ENCODE measurements at regions not wholly inside any gene's neighbourhood (a gene's known extent, or its start where the extent isn't known, plus 50 kb on each side); places are given as distances from the start of the nearest gene placed in this dataset.
"Not testable (repeated sequence)": the region's sequence is repeated elsewhere in the genome, so short reads cannot be mapped to it uniquely, and the experiment has no call there.

DNA sequence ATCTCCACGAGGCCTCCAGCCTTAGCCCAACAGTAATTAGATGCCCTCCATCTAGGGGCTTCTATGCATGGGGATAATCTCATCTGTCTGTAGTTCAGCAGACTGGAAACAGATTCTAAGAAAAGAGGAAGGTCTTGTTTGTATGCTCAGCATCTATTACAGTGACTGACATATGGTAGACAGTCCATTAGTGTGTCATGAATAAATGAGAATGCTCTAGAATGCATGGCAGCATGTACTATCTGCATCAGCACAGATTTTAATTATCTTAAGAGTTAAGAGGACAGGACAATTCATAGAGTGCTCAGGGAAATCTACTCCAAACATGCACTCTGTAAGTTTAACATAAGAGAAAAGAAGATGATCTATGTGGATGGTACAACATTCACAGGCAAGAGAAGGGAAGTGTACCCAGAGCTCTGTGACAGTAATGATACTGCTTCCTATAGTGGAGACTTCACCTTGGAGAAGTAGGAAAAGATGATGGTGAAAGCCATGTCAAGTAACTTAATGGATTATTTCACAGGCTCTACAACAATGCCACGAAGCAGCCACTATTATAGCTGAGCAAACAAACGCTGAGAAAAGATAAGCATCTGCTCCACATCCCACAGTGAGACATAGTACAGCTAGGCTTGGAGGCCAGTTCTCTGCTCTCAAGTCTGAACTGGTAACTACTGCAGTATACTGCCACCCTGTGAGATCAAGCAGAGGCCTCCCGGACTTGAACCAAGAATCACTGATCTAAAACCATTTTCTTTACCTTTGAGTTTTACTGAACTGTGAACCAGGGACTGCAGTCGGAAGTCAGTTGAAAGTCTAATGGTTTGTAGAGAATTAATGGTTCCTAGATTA, 309.2 kb upstream of the SPTLC3 start:
- no peak for DNase-seq

DNA sequence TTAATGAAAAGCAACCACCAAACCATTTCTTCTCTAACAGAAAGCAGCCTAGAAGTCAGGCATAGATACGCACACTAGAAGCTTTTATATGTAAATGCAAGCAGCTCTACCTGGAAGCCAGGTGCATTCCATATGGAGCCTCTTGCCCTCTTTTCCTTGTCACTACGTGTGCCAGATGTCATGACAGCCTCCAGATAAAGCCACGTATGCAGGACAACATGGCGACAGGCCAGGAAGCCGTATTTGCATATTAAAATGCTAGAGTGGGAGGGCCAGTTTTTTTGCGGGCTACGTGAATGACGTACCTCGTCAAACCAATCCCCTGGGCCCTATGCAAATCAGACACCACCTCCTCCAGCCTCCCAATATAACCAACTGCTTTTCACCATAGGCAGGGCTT, 308.1 kb upstream of the SPTLC3 start:
- DNase-seq, result no peak

DNA sequence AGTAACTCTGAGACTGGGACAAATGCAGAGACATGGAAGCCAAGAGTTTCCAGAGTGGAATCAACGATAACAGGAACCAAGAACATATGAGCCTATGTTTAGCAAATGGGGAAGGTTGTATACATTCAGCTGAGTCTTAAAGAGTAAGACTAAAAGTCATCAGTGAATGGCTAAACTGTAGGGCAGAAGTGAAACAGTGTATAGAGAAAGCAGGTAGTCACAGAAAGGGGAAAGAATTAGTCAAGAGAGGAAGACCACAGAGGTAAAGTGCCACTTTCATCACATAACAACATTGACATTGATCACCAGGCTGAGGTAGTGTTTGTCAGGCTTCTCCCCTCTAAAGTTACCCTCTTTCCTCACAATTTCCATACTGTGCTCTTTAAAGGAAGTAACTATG, 306.5 kb upstream of the SPTLC3 start:
- DNase-seq, result no peak

DNA sequence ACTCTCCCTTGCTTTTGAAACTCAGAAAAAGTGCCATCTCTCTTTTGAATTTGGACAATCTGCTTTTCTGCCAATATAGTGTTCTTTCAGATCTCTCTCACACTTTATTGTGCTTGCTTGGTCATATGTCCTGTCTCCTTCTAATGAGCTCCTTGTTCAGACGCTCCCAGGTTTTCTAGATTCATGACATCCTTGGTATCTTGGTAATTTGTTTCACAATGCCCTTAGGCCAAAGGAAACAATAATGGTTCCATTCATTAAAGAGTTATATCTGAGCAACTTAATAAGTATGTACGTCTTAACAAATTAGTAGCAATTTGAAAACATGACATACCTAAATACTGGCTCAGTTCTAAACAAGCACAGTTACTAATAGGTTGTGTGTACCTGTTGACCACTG, 293.4 kb upstream of the SPTLC3 start:
- DNase-seq, result no peak

DNA sequence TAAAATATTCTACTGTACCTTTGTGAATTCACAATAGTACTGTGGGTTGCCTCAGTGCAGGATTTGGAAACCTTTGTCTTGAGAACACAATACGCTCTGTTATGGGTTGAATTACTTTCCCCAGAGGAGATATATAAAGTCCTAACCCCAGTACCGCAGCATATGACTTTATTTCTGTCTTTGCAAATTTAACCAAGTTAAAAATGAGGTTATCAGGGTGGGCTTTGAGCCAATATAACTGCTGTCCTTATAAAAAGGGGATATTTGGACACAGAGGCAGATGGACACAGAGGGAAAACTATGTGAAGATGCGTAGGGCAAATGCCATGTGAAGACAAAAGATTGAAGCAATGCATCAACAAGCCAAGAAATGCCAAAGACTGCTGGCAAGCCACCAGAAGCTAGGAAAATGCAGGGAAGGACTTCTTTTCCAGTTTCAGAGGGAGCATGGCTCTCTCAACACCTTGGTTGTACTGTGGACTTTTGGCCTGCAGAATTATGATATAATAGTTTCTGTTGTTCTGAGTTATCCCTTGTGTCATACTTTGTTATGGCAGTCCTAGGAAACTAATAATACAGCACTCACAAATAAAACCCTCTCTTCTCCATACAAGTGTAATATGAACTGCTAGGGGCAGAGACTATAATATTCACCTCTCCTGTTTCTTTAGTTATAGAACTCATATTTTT, 292.6 kb upstream of the SPTLC3 start:
- no peak for DNase-seq

DNA sequence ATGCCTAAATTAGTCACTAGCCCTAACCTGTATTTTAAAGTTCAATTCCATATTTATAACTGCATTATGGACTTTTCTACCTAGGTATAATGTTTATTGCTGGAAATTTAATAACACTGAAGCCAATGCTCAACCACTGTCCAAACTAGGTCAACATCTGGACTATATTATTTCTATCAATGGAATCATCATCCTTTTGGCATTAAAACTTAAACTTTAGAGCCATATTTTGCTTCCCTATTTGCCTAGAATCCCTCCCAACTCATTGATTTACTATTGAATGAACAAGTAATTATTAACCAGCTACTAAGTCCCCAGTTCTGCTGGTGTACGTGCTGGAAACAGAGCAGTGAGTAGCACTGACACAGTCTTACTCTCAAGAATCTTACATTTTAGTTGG, 291.7 kb upstream of the SPTLC3 start:
- no peak for DNase-seq

DNA sequence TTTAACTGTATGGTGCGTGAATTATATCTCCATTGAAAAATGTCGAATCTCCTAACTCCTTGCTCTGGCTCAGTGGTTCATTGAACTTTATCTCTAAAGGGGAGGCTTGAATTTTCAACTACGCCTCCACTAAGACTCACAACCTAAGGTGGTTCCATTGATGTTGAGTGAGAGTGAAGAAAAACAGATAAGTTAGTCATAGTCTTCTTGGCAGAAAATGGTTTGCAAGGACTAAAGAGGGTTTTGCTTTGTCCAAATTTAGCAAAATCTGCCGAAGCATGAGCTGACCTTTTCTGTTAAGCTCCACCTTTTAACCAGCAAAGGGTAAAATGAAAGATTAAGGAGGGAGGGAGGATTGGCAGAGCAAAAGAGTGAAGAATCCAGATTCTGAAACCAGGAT, 290.2 kb upstream of the SPTLC3 start:
- DNase-seq, result no peak

DNA sequence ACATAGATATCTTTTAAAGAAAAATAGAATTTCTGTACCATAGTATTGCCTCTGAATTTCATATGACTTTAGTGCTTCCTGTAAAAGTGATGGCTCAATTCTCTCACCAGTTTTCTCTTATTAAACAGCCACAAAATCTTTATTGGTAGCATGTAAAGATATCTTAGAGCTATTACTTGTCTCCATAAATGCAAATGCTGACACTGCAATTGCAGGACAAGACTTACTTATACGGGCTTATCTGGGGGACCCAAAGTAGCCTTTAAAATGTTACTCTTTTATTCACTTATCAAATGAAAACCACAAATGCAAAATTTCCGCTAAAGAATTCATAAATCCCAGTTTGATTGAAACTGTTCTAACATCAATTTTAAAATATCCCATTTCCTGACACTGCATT, 287.1 kb upstream of the SPTLC3 start:
- no peak for DNase-seq

DNA sequence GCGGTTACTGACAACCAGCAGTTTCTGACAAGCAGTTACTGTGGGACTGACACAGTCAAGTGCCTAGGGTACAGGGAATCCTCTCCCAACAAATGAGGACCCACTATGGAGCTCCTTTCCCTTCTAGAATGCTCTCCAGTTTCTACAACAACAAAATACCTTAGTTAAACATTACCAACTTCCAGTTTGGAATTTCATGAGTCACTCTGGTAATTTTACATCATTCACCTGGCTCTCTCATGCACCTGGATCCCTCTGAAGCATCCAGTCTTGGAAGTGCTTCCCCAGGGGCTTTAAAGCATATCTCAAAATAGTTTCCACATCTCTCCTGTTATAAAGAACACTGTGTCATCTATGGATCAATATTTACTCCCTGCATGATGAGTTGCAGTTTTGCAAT, 286.7 kb upstream of the SPTLC3 start:
- DNase-seq, result no peak

DNA sequence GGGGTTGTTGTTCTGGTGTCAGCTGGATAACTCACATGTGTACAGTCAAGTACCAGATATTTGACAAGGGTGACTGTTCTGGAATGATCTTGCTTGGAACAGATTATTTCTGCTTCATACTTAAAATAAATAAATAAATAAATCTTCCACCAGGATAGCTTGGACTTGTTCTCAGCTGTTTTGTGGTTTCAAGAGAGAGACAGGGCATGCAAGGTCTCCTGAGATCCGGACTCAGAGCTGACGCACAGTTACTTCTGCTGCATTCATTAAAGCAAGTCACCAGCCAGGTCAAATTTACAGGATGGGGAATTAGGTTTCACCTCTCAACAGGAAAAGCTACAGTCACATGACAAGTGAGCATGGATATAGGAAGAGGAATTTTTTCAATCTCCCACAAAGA, 285.0 kb upstream of the SPTLC3 start:
- DNase-seq, result no peak

DNA sequence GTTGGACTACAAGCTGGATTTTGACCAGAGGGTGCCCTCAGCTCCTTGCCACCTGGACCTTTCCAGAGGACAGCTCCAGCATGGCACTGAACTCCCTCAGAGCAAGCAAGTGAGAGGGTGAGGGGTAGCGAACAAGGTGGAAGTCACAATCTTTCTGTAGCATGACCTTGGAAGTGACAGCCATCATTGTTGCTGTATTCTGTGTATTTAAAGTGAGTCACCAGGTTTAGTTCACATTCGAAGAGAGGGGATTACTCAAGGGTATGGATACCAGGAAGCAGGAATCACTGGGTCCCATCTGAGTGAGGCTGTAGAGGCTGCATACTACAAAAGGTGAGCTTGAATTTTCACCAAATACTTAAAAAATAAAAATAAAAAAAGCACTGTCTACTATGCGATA, 280.0 kb upstream of the SPTLC3 start:
- DNase-seq, result no peak

DNA sequence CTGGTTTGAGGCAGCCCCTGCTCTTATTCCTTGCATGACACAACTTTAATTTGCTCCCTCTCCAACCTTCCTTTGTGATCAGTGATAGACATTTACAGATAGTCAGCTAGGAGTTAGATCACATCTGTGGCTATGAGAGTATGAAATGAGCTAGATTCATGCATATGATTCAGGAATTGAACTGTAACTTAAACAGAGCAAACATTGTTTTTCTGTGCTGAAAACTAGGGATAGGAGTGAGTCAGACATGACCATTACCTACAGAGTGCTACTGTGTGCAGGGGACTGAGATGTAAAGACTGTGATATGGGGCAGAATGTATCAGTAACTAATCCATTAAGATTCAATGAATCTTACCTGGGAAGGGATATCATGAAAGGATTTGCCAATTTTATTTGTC, 279.4 kb upstream of the SPTLC3 start:
- DNase-seq, result no peak

DNA sequence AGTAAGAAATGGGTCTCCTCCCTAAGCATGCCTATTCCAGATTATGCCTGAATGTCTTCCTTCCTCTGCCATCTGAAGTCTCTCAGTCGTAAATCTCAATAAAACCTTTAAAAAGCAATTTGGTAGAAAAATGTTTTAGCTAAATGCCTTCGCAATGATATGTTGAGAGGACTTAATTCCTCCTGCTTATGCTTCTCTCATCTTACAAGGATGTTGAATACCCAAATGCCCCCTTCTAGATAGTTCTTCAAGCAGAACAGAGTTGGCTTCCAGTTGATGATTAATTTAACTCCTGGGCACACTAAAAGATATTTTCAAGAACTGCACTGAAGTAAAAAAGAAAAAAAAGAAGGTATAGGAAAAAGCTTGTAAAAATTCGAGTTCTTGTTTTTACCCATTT, 275.0 kb upstream of the SPTLC3 start:
- no peak for DNase-seq

DNA sequence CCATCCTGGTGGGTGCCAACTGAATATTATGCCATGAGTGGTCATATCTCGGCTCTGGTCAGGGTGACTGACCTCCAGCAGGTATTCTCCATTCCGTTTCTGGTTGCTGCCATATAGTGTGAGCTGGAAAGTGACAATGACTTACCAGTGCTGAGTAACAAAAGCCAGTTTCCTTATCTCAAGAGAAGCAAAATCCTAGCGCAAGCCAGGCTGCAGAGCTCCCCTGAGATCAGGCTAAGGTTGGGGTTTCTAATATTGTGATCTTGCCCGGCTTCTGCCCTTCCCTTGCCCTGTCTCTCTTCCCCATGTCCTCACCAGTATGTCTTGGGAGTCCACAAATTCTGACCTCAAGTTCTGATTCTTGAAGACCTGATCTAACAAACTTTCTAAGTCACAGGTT, 271.3 kb upstream of the SPTLC3 start:
- DNase-seq, result no peak

DNA sequence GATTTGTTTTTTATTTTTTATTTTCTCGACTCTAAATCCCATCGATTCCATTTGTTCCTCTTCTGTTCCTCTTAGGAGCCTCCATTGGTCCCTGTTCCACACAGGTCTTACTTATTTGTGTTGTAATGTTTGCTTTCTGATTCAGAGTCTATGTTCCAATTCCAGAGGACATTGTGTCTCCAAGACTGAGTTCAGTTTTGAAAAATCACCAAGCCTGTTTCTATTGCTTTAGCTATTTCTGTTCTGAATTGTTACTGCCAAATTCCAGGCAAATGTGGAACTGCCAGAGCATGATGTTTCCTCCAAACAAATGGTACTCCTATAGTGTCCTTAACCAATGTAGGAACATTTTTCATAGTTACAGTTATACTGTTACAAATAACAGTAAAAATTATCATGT, 270.9 kb upstream of the SPTLC3 start:
- DNase-seq, result no peak

DNA sequence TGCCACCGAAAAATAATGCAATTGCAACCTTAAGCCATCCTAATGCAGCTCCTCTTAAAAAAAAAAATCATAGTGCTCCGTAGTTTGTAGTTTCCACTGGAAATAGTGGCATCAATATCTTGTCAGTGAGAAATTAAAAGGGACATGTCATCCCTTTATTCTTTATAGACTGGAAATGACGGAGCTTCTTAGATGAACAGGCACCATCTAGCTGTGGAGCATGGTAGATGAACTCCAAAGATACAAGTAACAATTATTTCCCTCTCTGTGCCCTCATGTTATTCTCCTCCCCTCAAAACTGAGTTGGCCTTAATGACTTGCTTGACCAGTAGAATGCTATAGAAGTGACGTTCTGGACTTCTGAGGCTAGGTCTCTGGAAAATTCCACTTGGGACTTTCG, 268.1 kb upstream of the SPTLC3 start:
- no peak for DNase-seq

DNA sequence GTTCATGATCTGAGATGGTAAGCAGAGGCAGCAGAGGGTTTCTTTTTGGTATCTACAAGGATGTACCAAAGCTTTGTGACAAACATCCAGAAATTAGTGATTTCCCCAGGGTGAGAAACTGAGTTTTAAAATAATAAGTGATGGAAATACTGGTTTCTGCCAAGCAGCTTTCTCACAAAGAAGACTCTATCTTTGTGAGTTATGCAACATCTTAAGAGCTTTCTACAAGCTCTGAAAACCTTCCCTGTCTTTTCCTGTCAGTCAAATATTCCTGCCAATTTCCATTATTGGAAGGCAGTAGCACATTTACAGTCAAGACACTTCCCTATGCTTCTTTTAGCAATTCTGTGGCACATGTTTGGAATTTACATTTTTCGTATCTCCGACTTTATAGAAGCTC, 264.7 kb upstream of the SPTLC3 start:
- no peak for DNase-seq

DNA sequence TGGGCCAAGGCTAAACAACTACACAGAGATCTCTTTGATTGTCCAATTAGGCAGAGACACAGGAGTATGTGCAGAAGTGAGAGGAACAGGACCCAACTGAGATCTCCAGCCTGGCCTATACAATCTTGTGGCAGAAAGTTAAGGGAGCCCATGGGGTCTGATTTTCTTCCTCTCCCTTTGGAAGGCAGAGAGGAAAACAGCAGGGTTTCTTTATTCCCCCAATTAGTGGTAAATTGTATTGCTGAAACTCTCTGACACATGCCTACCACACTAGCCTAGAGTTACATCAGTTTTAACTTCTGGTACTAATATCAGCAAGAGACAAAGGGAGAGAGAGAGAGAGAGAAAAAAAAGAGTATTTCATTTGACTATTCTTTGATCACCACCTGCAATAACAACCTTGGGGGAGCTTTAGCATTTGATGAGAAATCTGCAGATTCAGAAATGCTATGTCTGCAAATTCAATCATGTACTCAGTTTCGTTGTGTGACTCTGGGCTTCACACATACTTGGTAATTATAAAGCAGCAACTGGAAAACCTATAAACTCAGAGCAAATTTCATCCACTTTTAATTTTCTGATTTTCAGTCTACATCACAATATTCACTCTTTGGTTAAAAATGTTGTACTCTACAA, 260.3 kb upstream of the SPTLC3 start:
- DNase-seq, result no peak

DNA sequence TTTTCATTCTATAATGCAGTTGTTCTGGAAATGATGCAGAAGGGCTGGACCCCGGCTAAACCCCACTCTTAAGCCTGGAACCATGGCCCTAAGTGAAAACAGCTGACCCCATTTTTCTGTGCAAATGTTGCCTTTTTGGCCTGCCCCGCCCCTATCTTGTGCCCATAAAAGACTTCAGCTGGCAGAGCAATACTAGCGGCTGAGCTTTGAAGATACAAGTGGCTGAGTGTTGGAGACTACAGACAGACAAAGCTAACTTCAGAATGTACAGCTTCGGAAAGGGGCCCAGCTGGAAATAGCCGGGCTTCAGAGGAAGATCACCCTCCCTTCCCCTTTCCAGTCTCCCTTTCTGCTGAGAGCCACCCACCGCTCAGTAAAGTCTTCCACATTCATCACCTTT, 258.6 kb upstream of the SPTLC3 start:
- no peak for DNase-seq

DNA sequence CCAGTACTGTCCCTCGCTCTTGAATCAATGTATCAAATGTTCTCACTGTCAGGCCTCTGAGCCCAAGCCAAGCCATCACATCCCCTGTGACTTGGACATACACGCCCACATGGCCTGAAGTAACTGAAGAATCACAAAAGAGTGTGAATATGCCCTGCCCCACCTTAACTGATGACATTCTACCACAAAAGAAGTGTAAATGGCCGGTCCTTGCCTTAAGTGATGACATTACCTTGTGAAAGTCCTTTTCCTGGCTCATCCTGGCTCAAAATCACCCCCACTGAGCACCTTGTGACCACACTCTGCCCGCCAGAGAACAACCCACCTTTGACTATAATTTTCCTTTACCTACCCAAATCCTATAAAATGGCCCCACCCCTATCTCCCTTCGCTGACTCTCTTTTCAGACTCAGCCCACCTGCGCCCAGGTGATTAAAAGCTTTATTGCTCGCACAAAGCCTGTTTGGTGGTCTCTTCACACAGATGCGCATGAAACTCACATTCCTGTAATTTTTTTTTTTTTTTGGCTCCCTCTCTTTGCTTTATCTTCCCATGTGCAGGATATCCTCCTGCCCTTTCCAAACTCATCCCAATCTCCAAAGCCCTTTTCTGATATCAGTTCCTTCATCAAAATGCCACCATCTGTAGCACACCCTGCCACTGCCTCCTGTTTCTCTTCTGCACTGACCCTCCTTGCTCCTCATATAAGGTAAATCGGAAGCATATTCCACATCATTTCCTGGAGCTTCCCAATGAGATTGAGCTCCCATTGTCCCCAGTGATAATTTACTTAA, 255.7 kb upstream of the SPTLC3 start:
- not testable (repeated sequence) for DNase-seq

DNA sequence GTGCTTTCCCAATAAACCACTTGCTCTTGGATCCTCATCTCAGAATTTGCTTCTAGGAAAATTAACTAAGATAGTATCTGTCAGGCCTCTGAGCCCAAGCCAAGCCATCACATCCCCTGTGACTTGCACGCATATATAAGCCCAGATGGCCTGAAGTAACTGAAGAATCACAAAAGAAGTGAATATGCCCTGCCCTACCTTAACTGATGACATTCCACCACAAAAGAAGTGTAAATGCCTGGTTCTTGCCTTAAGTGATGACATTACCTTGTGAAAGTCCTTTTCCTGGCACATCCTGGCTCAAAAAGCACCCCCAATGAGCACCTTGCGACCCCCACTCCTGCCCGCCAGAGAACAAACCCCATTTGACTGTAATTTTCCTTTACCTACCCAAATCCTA, 255.0 kb upstream of the SPTLC3 start:
- not testable (repeated sequence) for DNase-seq

DNA sequence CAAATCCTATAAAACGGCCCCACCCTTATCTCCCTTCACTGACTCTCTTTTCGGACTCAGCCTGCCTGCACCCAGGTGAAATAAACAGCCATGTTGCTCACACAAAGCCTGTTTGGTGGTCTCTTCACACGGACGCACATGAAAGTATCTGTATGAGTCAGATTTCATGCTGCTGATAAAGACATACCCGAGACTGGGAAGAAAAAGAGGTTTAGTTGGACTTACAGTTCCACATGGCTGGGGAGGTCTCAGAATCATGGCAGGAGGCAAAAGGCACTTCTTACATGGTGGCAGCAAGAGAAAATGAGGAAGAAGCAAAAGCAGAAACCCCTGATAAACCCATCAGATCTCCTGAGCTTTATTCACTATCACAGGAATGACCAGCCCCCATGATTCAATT, 249.3 kb upstream of the SPTLC3 start:
- DNase-seq, result not testable (repeated sequence)

DNA sequence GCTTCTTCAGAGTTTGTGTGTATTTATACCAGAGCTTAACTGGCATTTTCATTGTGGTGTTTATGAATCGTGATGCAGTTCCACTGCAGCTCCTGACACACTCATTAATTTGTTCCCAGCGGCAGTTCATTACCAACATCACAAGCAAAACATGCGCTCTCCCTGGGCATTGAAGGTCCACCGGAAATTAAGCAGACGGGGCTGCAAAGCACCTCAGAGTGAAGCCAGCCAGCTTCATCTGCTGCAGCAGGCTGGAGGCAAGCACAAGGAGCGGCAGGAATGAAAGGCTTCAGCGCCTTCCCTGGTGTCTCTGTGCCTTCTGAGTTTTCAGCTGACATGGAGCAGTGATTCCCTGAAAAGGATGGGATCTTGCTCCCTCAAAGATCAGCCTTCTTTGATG, 246.0 kb upstream of the SPTLC3 start:
- DNase-seq, result no peak
